ENCODE measurements at regions not wholly inside any gene's neighbourhood (a gene's known extent, or its start where the extent isn't known, plus 50 kb on each side); places are given as distances from the start of the nearest gene placed in this dataset.

DNA sequence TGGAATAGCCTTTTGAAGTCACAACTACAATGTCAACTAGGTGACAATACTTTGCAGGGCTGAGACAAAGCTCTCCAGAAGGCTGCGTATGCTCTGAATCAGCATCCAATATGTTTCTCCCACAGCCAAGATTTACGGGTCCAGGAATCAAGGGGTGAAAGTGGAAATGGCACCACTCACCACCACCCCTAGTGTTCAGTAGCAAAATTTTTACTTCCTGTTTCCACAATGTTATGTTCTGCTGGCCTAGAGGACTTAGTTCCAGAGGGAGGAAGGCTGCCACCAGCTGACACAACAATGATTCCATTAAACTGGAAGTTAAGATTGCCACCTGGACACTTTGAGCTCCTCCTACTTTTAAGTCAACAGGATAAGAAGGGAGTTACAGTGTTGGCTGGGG, 68.5 kb upstream of the MPEG1 start:
- TF ChIP-seq, protein P1, sequence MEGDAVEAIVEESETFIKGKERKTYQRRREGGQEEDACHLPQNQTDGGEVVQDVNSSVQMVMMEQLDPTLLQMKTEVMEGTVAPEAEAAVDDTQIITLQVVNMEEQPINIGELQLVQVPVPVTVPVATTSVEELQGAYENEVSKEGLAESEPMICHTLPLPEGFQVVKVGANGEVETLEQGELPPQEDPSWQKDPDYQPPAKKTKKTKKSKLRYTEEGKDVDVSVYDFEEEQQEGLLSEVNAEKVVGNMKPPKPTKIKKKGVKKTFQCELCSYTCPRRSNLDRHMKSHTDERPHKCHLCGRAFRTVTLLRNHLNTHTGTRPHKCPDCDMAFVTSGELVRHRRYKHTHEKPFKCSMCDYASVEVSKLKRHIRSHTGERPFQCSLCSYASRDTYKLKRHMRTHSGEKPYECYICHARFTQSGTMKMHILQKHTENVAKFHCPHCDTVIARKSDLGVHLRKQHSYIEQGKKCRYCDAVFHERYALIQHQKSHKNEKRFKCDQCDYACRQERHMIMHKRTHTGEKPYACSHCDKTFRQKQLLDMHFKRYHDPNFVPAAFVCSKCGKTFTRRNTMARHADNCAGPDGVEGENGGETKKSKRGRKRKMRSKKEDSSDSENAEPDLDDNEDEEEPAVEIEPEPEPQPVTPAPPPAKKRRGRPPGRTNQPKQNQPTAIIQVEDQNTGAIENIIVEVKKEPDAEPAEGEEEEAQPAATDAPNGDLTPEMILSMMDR (IDR thresholded peaks at IDR 0.05): no peak

DNA sequence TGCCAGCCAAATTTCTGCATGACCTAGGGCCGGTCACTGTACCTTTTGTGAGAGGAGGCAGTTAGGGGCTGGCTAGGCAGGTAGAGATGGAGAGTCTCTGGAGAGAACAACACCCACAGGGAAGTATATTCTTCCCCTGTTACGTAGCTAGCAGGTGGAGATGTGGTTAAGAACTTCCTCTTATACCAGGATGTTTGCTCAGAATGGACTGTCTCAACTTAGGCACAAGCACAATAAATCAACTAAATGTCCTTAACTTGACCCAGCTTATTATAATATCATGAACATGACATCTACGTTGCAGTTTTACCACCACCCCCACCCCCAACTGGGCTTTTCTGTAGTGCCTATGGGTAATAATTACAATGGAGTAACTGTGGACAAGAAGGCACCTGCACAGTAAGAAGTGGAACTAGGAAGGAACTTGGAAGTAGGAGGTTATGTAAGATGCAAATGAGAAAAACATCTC, 60.7 kb upstream of the MPEG1 start:
- intact Hi-C loops (cut with DNase I): loop anchor here in 1 of 3 donors (10.0 kb wide), 1 partner anchor 61 kb away; no protein-coding TSS in a partner anchor
- H3K4me3 ChIP-seq: no peak overlapping the region
- no peaks in the 10 kb centered on the region for H3K27me3 ChIP-seq
- ATAC-seq (peak in 3 of 4 donors; percentile 35 to 83 (median 78)), FAIRE-seq (no peak), DNase-seq (no peak)
- no peaks in the 10 kb centered on the region for H3K4me1 ChIP-seq
- peak overlapping the region in 1 of 4 donors; percentile 50 for H3K27ac ChIP-seq
- H3K9me3 ChIP-seq: no peaks in the 10 kb centered on the region
- 63 to 72% methylated on average over 3 of the region's 3 CpGs for WGBS, 2 donors
- TF ChIP-seq, protein P1 (IDR thresholded peaks at IDR 0.05): no peak
- H3K36me3 ChIP-seq: no peaks in the 10 kb centered on the region

More for the DNA sequence above, 68.5 kb upstream of the MPEG1 start:
- DNase-seq (no peak), FAIRE-seq (no peak), ATAC-seq (no peak)
- H3K9me3 ChIP-seq: no peaks in the 10 kb centered on the region
- no peak overlapping the region for H3K4me3 ChIP-seq
- no peaks in the 10 kb centered on the region for H3K27me3 ChIP-seq
- intact Hi-C loops (cut with DNase I): loop anchor here in 2 of 3 donors (10.0 kb wide), 1 partner anchor 106 kb away; the partner anchor contains the start of gene DTX4 (in 2 of the 2)
- H3K27ac ChIP-seq: no peak overlapping the region
- no peaks in the 10 kb centered on the region for H3K36me3 ChIP-seq
- 90 to 95% methylated on average over 2 of the region's 2 CpGs for WGBS, 2 donors
- H3K4me1 ChIP-seq: peaks cover 0 to 16% (median 0%) of the 10 kb centered on the region in 3 donors

DNA sequence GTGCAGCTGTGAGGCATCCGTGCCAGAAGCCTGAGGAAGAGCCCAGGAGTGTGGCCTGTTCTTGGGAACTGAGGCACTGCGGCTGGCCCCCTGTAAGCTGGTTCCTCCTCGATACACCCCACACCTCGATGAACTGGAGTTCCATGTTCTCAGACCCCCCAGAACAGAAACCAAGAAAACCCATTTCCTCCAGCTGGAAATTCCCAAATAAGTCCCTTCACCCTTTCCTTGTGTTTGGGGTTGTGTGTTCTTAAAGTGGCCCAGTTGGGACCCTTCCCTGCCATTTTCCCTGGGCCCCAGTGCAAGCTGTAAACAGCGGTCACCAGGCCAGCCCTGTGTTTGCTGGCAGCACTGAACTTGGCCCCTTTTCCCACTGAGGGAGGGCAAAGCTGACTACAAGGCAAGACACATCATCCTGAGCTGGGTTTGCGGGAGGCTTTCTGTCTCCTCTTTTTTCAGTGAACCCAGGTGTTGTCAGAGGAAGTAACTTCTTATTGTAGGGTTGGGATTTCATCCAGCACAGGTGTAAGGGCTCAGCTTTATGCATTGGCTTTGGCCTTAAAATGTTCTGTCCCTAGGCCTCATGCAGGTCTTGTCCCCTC, 60.1 kb upstream of the MPEG1 start:
- H3K4me1 ChIP-seq: no peaks in the 10 kb centered on the region

DNA sequence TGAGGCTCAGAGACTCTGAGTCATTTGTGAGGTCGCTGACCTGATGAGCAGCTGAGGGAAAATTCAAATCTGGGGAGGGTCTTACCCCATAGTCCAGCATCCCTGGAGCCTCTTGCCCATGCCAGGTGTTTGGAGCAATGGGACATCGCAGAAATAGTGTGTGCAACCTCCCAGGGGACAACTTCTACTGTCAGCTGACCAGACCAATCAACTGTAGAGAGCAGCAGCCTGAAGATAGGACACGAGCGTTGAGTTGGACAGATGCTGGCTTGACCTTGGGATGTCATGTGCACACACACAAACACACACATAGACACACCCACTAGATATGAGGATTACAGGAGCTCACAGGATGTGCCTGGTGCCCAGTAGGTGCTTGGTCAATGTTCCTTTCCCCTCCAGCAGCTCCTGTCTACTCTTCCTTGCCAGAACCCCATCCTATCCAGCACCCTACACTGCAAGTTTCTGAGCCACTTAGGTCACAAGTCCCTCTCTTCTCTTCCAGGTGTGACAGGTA, 59.1 kb upstream of the MPEG1 start:
- WGBS, 2 donors: 59 to 65% methylated on average over 4 of the region's 4 CpGs
- ATAC-seq (no peak), DNase-seq (no peak), FAIRE-seq (no peak)
- H3K27ac ChIP-seq: no peak overlapping the region
- H3K9me3 ChIP-seq: no peaks in the 10 kb centered on the region
- H3K4me1 ChIP-seq: no peaks in the 10 kb centered on the region
- H3K27me3 ChIP-seq: no peaks in the 10 kb centered on the region
- TF ChIP-seq, protein P1 (IDR thresholded peaks at IDR 0.05): no peak
- no peak overlapping the region for H3K4me3 ChIP-seq
- intact Hi-C loops (cut with DNase I): loop anchor here in 1 of 3 donors (10.0 kb wide), 1 partner anchor 63 kb away; no protein-coding TSS in a partner anchor
- no peaks in the 10 kb centered on the region for H3K36me3 ChIP-seq

More for the DNA sequence above, 60.1 kb upstream of the MPEG1 start:
- Histone ChIP-seq H3K27me3 (no peaks in the 10 kb centered on the region), H3K27ac (peak overlapping the region in 1 of 4 donors; percentile 50), H3K36me3 (no peaks in the 10 kb centered on the region), H3K4me3 (no peak overlapping the region), H3K9me3 (no peaks in the 10 kb centered on the region)
- TF ChIP-seq, protein P1 (IDR thresholded peaks at IDR 0.05): no peak
- no peak for FAIRE-seq
- DNase-seq: no peak
- no peak for ATAC-seq
- intact Hi-C loops (cut with DNase I): loop anchor here in 1 of 3 donors (10.0 kb wide), 1 partner anchor 62 kb away; no protein-coding TSS in a partner anchor
- 92 to 95% methylated on average over 6 of the region's 6 CpGs for WGBS, 2 donors

Measured in pancreas (tissue), 10 donors.